Upper lobe of left lung (tissue), 4 donors: ENCODE measurements at regions not wholly inside any gene's neighbourhood (a gene's known extent, or its start where the extent isn't known, plus 50 kb on each side); places are given as distances from the start of the nearest gene placed in this dataset.

Experiments used
- EP300 ChIP-seq, 4 donors: sonication (generic); formaldehyde crosslinking; IDR thresholded peaks; one replicate each; pipeline ENCODE4 v1.5.1; 2017; ENCODE audit warnings: antibody characterized with exemption in 4 of 4, control low read depth in 2 of 4
- POLR2A ChIP-seq, 4 donors: fragments of 450-650 bp; IDR thresholded peaks; one replicate each; pipeline ENCODE4 v1.5.1; 2016 to 2017; ENCODE audit warnings: antibody characterized with exemption in 4 of 4, mild to moderate bottlenecking in 2 of 4
- POLR2AphosphoS5 ChIP-seq, 2 donors: sonication (generic); formaldehyde crosslinking; IDR thresholded peaks; one replicate each; pipeline ENCODE4 v1.5.1; 2017; ENCODE audit warnings: antibody characterized with exemption in 2 of 2
- TF ChIP-seq, protein P1 (sequence below), 6 experiments: fragments of 450-650 bp in 4 of 6; fragments of 200-600 bp in 2 of 6; sonication (generic) in 2 of 6; IDR thresholded peaks; one replicate each; pipeline ENCODE4 v1.5.1; 2016 to 2019; ENCODE audit warnings: antibody characterized with exemption in 6 of 6

DNA sequence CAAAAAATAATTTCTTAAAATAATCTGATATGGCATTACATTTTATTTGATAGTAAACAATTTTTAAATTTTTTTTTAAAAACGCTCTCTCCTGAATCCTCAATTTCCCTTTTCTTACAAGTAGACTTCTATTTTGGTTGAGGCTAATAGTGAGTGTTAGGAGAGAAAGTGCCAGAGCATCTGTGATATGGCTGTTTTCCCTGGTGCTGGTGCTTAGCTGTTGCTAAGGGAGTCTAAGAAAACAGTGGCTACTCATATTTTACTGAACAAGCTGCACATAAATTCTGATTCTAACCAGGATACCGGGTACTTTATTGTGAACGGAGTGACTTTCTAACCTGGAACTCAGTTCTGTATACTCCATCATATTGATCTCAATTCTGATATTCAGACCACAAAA, 311.1 kb upstream of the KIAA1217 start:
- TF ChIP-seq, protein P1, sequence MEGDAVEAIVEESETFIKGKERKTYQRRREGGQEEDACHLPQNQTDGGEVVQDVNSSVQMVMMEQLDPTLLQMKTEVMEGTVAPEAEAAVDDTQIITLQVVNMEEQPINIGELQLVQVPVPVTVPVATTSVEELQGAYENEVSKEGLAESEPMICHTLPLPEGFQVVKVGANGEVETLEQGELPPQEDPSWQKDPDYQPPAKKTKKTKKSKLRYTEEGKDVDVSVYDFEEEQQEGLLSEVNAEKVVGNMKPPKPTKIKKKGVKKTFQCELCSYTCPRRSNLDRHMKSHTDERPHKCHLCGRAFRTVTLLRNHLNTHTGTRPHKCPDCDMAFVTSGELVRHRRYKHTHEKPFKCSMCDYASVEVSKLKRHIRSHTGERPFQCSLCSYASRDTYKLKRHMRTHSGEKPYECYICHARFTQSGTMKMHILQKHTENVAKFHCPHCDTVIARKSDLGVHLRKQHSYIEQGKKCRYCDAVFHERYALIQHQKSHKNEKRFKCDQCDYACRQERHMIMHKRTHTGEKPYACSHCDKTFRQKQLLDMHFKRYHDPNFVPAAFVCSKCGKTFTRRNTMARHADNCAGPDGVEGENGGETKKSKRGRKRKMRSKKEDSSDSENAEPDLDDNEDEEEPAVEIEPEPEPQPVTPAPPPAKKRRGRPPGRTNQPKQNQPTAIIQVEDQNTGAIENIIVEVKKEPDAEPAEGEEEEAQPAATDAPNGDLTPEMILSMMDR (IDR thresholded peaks at IDR 0.05): no peak
- TF ChIP-seq POLR2A (IDR thresholded peaks at IDR 0.05) (no peak), POLR2AphosphoS5 (IDR thresholded peaks at IDR 0.05) (no peak), EP300 (IDR thresholded peaks at IDR 0.05) (no peak)
